H9 (cell line): ENCODE measurements at regions not wholly inside any gene's neighbourhood (a gene's known extent, or its start where the extent isn't known, plus 50 kb on each side); places are given as distances from the start of the nearest gene placed in this dataset.

Source experiments
- DNase-seq: peaks from one replicate; pipeline ENCODE4 v3.0.0-alpha.2; 2017
- H2AFZ ChIP-seq: one replicate; pipeline ENCODE4 v1.6.1; 2013; ENCODE audit warnings: mild to moderate bottlenecking, low read length, control low read depth, moderate library complexity
- H2AK5ac ChIP-seq: 2 replicates; pipeline ENCODE4 v1.6.1; 2013; ENCODE audit warnings: low read length, control low read depth, mixed read lengths; ENCODE audit not compliant: insufficient read length
- H2BK120ac ChIP-seq: one replicate; pipeline ENCODE4 v1.6.1; 2013; ENCODE audit warnings: low read depth, mild to moderate bottlenecking, low read length, control low read depth, inconsistent platforms; ENCODE audit not compliant: poor library complexity, severe bottlenecking
- H2BK12ac ChIP-seq: 2 replicates; pipeline ENCODE4 v1.6.1; 2013; ENCODE audit warnings: low read length, control low read depth, mixed read lengths, low read depth; ENCODE audit not compliant: insufficient read length
- H2BK15ac ChIP-seq: 2 replicates; pipeline ENCODE4 v1.6.1; 2013; ENCODE audit warnings: low read depth, low read length, control low read depth
- H2BK20ac ChIP-seq: one replicate; pipeline ENCODE4 v1.6.1; 2013; ENCODE audit warnings: low read depth, mild to moderate bottlenecking, low read length, control low read depth, inconsistent platforms; ENCODE audit not compliant: poor library complexity, severe bottlenecking
- H2BK5ac ChIP-seq: 2 replicates; pipeline ENCODE4 v1.6.1; 2013; ENCODE audit warnings: low read length, control low read depth, mixed read lengths; ENCODE audit not compliant: insufficient read length
- H3K14ac ChIP-seq: 2 replicates; pipeline ENCODE4 v1.6.1; 2013; ENCODE audit warnings: low read length, control low read depth; ENCODE audit not compliant: insufficient read depth
- H3K18ac ChIP-seq: 2 replicates; pipeline ENCODE4 v1.6.1; 2013; ENCODE audit warnings: low read depth, mild to moderate bottlenecking, mixed read lengths, low read length, control low read depth; ENCODE audit not compliant: insufficient read length
- H3K23ac ChIP-seq: 2 replicates; pipeline ENCODE4 v1.6.1; 2013; ENCODE audit warnings: low read length, control low read depth, mixed read lengths, low read depth; ENCODE audit not compliant: insufficient read length
- H3K23me2 ChIP-seq: 2 replicates; pipeline ENCODE4 v1.6.1; 2013; ENCODE audit warnings: low read depth, mild to moderate bottlenecking, mixed read lengths, low read length, control low read depth; ENCODE audit not compliant: insufficient read length, poor library complexity, severe bottlenecking
- H3K27ac ChIP-seq: 2 replicates; pipeline ENCODE4 v1.5.1; 2013; ENCODE audit warnings: low read length, control low read depth, mixed read lengths, low read depth; ENCODE audit not compliant: insufficient read length
- H3K27me3 ChIP-seq: 2 replicates; pipeline ENCODE4 v1.6.1; 2013; ENCODE audit warnings: low read length, control low read depth, inconsistent platforms; ENCODE audit not compliant: insufficient read depth
- H3K4ac ChIP-seq: 2 replicates; pipeline ENCODE4 v1.6.1; 2013; ENCODE audit warnings: low read depth, mild to moderate bottlenecking, control low read depth, inconsistent platforms, low read length, moderate library complexity
- H3K4me1 ChIP-seq: 2 replicates; pipeline ENCODE4 v1.6.1; 2013; ENCODE audit warnings: low read length, control low read depth, inconsistent platforms; ENCODE audit not compliant: insufficient read depth
- H3K4me2 ChIP-seq: 2 replicates; pipeline ENCODE4 v1.6.1; 2013; ENCODE audit warnings: low read length, control low read depth, mixed read lengths; ENCODE audit not compliant: insufficient read length, insufficient read depth
- H3K56ac ChIP-seq: 2 replicates; pipeline ENCODE4 v1.6.1; 2013; ENCODE audit warnings: low read depth, mild to moderate bottlenecking, mixed read lengths, low read length, control low read depth; ENCODE audit not compliant: insufficient read length
- H3K79me1 ChIP-seq: 2 replicates; pipeline ENCODE4 v1.6.1; 2013; ENCODE audit warnings: low read depth, mild to moderate bottlenecking, moderate library complexity, low read length, control low read depth, inconsistent platforms; ENCODE audit not compliant: insufficient read depth, poor library complexity, severe bottlenecking
- H3K79me2 ChIP-seq: 2 replicates; pipeline ENCODE4 v1.6.1; 2013; ENCODE audit warnings: low read length, control low read depth, inconsistent platforms; ENCODE audit not compliant: insufficient read depth
- H3K9ac ChIP-seq: 2 replicates; pipeline ENCODE4 v1.6.1; 2013; ENCODE audit warnings: low read length, control low read depth, mixed read lengths; ENCODE audit not compliant: insufficient read length; ENCODE audit errors: extremely low read depth
- H3K9me3 ChIP-seq: one replicate; pipeline ENCODE4 v1.6.1; 2013; ENCODE audit warnings: low read depth, low read length, inconsistent platforms; ENCODE audit not compliant: control insufficient read depth
- H3T11ph ChIP-seq: one replicate; pipeline ENCODE4 v1.6.1; 2013; ENCODE audit warnings: mild to moderate bottlenecking, low read length, control low read depth, inconsistent platforms
- H4K20me1 ChIP-seq: one replicate; pipeline ENCODE4 v1.6.1; 2013; ENCODE audit not compliant: control insufficient read depth, insufficient read length, insufficient read depth
- H4K5ac ChIP-seq: 2 replicates; pipeline ENCODE4 v1.6.1; 2013; ENCODE audit warnings: low read depth, mild to moderate bottlenecking, mixed read lengths, low read length, control low read depth; ENCODE audit not compliant: insufficient read length
- H4K8ac ChIP-seq: replicated peaks from 2 replicates; pipeline ENCODE4 v1.6.1; 2013; ENCODE audit warnings: low read length, control low read depth, mixed read lengths, low read depth; ENCODE audit not compliant: insufficient read length
- H4K91ac ChIP-seq: 2 replicates; pipeline ENCODE4 v1.6.1; 2013; ENCODE audit warnings: low read depth, mild to moderate bottlenecking, moderate library complexity, mixed read lengths, low read length, control low read depth; ENCODE audit not compliant: insufficient read length
- H3K27ac Mint-ChIP-seq, 3 experiments: 2 replicates in 2 of 3; 3 replicates in 1 of 3; pipeline ENCODE4 v1.8.0; 2020 to 2021; ENCODE audit warnings: mixed read lengths in 3 of 3, mild to moderate bottlenecking in 1 of 3, moderate library complexity in 1 of 3
- H3K27me3 Mint-ChIP-seq: 2 replicates; pipeline ENCODE4 v1.8.0; 2021; ENCODE audit warnings: low read depth, mild to moderate bottlenecking, moderate library complexity, mixed read lengths
- H3K36me3 Mint-ChIP-seq, 3 experiments: 2 replicates in 2 of 3; 3 replicates in 1 of 3; pipeline ENCODE4 v1.8.0; 2020 to 2021; ENCODE audit warnings: low read depth in 3 of 3, mixed read lengths in 3 of 3; ENCODE audit not compliant: insufficient read depth in 1 of 3
- H3K4me1 Mint-ChIP-seq, 2 experiments: 2 replicates each; pipeline ENCODE4 v1.8.0; 2020; ENCODE audit warnings: mixed read lengths in 2 of 2
- H3K4me3 Mint-ChIP-seq, 2 experiments: 2 replicates in 1 of 2; 3 replicates in 1 of 2; pipeline ENCODE4 v1.8.0; 2020 to 2021; ENCODE audit warnings: mild to moderate bottlenecking in 2 of 2, mixed read lengths in 2 of 2, moderate library complexity in 1 of 2
- H3K9me3 Mint-ChIP-seq, 2 experiments: 2 replicates in 1 of 2; 3 replicates in 1 of 2; pipeline ENCODE4 v1.8.0; 2020; ENCODE audit warnings: mild to moderate bottlenecking in 2 of 2, mixed read lengths in 2 of 2, moderate library complexity in 1 of 2
- CTCF ChIP-seq: fragments of 200-600 bp; sonication (generic); conservative IDR thresholded peaks from 3 replicates; pipeline ENCODE4 v1.8.0; 2021; ENCODE audit warnings: antibody characterized with exemption, mild to moderate bottlenecking
- WGBS: extraction: QIAGEN DNeasy Blood & Tissue Kit; methylation state at CpG from one replicate; pipeline ENCODE4 v1.1.7; 2013; ENCODE audit warnings: missing lambda C conversion rate, low lambda C conversion rate, mixed read lengths; ENCODE audit not compliant: insufficient read length; ENCODE audit errors: extremely low coverage; 5-methylcytosine and 5-hydroxymethylcytosine counted together

DNA sequence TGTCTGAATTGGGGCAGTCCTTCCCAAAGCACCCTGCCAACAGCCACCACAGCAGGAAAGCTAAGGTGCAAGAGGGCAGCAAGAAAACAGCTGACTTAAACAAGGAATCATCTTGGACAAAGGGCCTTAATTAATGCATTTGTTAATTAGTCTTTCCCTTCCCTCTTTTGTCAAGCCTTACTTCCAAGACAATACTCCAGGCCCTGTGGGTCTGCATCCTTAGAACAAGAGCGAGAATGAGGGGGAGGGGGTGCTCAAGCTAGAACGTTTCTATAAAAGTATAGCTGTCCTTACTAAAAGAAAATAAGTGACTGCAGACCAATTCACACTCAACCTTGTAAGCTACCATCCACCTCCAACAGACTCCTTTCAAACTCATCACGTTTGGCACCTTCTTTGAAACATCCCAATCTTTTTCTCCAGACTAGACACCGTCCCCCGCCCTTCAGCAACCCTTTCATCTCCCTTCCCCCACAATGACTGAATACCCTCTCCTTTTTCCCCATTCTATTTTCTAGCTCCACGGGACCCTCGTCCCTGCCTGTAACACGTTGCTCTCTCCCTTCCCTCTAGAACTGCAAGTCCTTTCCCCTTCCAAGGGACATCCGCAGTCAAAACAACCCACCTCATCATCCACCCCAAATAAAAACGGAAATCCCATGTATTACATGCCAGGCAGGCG is 85.7 kb upstream of the RNF38 start:
- no peak overlapping the region for H3K4ac ChIP-seq
- H3K4me2 ChIP-seq: peak overlapping the region; percentile 89
- no peaks in the 10 kb centered on the region for H4K20me1 ChIP-seq
- no peak overlapping the region for H2AFZ ChIP-seq
- no peak overlapping the region for H3K56ac ChIP-seq
- H3K9ac ChIP-seq: peak overlapping the region; percentile 78
- H3K18ac ChIP-seq: no peak overlapping the region
- peak overlapping the region; percentile 16; the same call in 1 of the 2 replicates for H3K14ac ChIP-seq
- H2BK120ac ChIP-seq: no peak overlapping the region
- H2BK5ac ChIP-seq: no peak overlapping the region
- H3K27me3 ChIP-seq: no peaks in the 10 kb centered on the region
- H3K9me3 ChIP-seq: no peaks in the 10 kb centered on the region
- peak overlapping the region; percentile 55 for H3K27ac ChIP-seq
- peaks cover 13% of the 10 kb centered on the region for H3K23me2 ChIP-seq
- TF ChIP-seq CTCF: no peak
- H4K91ac ChIP-seq: no peak overlapping the region
- H2AK5ac ChIP-seq: no peak overlapping the region
- H3T11ph ChIP-seq: no peak overlapping the region
- peaks cover 26% of the 10 kb centered on the region for H3K79me2 ChIP-seq
- Mint-ChIP-seq H3K9me3 (no peaks in the 10 kb centered on the region; a peak in 1 of 5 replicates), H3K4me1 (peaks cover 56 to 72% of the 10 kb centered on the region in 2 experiments), H3K27ac (peak overlapping the region; percentile 94 to 98 (median 98)), H3K4me3 (peak overlapping the region; percentile 85 to 96), H3K27me3 (no peaks in the 10 kb centered on the region), H3K36me3 (peaks cover 0 to 13% (median 4%) of the 10 kb centered on the region in 3 experiments; a peak in 6 of 7 replicates)
- no peak overlapping the region for H2BK20ac ChIP-seq
- H2BK12ac ChIP-seq: no peak overlapping the region
- H4K5ac ChIP-seq: no peak overlapping the region
- H3K79me1 ChIP-seq: no peaks in the 10 kb centered on the region
- no peak overlapping the region for H3K23ac ChIP-seq
- H3K4me1 ChIP-seq: peaks cover 19% of the 10 kb centered on the region; the same call in 1 of the 2 replicates
- no CpG with 5 or more reads among the region's 11 CpGs for WGBS
- H4K8ac ChIP-seq: no peak overlapping the region
- peak; percentile 35 for DNase-seq
- H2BK15ac ChIP-seq: no peak overlapping the region
